Hematopoietic multipotent progenitor cell treated with erythropoietin and hydrocortisone succinate and interleukin-3 and kit ligand, for 8 days (in vitro differentiated cells): ENCODE measurements at regions not wholly inside any gene's neighbourhood (a gene's known extent, or its start where the extent isn't known, plus 50 kb on each side); places are given as distances from the start of the nearest gene placed in this dataset.
"Not testable (repeated sequence)": the region's sequence is repeated elsewhere in the genome, so short reads cannot be mapped to it uniquely, and the experiment has no call there.

ENCODE experiments used
- DNase-seq: peaks from one replicate; pipeline ENCODE4 v3.0.0-alpha.2; 2015

GRCh38 chrX:123788193-123788592 lies 55.3 kb upstream of the THOC2 start:
- DNase-seq, result not testable (repeated sequence)

DNA sequence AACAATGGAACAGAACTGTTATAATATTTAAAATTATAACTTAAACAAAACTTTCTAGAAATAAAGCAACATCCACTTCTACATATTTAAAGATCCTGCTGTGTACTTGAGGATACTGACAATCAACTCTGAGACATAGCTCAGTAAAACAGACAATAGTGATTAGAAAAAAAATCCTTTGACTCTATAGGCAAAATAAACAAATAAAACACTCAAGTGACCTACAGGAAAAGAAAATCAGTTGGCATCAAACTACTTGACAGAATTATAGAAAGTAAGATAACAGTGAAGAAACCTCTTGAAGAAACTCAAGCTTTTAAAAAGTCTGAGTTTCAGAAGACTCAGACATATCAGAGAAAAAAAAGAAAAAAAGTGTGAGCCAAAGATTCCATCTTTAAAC lies 55.9 kb upstream of the THOC2 start:
- DNase-seq, result no peak

DNA sequence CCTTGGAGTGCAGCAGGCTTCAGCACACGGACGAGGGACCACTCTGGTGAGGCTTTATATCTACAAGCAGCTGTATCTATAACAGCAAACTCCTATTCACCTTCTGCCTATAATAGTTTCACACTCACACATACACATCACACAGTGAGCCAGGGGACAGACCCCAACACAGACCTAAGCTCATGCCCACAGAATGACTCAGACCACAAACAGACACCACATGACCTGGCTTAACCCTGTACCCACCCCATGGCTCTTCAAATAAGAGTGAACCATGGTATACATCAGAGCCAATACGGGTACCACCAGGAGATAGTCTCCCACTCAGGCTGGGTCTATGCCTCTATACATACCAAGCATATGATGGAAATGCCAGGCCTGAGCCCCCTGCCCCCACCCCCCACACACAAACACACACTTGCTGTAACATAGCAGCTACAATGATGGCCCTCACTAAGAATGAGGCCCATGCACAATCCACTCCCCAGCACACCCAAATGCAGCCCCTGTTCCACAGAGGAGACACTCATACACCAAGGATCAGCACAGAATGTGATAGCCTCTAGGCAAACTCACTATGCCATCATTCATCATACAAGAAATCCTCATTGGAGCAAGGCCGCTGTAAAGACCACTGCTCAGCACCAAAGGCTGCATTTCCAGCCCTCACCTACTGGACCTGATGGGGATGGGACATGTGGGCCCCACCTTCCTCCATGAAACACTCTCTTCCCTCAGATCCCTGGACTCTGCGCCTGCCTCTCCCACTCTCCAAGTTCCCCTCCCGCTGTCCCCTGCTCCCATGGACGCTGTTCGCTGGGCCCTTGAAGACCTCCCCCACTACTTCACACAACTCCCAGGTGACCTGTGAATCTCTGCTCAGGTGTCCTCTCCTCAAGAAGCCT lies 62.1 kb upstream of the XIAP start:
- no peak for DNase-seq

DNA sequence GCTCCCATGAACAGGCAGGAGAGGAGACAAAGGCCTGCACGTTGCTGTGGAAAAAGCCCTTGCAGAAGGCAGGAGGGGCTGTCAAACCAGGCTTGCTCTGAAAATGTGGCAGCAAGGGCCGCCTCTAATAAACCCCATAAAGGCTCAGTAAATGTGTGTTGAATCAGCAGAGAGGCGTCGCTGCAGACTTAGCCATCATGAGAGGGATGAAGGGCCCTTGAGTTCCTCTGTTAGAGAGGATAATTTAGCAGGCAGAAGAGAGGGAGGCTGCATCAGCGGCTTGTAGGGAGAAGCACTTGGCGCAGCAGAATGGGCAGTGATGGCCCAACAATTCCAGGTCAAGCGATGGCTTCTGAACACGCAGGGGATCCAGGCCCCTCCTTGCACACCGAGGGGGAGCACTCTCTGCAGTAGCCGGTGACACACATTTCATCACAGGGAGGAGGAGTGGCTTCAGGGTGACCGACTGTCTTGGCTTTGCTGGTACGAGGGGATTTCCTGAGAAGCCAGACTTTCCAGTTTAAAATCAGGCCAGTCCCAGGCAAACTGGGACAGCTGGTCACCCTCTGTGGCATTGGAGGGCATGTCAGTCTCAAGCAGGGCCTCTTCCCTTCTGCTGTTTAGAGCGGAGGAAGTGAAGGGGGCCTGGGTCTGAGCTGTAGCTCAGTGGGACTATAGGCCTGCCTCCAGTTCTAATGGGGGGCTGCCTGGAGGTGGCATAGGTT lies 61.0 kb upstream of the XIAP start:
- DNase-seq, result not testable (repeated sequence)

GRCh38 chrX:123801901-123802300 lies 58.0 kb upstream of the XIAP start:
- DNase-seq, result no peak

DNA sequence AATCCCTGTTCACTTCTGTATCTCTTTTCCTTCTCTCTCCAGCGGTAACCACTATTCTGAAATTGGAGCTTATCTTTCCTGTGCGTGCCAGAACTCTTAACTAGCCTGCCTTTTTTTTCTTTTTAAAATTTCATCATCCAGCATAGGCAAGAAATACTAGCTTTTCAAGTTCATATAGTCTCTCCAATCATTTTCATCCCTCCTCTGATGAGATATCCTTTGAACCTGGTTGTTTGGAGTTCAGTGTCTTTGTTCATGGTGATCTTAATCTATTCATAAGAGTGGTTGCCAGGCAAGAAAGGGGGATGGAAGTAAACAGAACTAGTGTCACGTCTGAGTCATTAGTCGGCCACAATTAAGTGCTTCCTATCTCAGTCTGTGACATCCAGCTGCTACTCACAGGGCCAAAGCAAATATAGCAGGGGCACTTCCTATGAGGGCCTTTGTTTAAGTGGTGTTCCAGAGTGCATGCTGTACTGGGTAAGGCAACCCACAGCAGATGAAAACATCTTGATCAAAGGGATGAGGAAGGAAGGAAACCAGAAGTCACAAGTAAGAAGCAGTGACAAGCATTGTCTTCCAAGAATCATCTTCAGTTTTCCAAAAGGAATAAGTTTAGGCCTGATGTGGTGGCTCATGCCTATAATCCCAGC lies 56.4 kb upstream of the XIAP start:
- DNase-seq, result peak; percentile 77

- DNase-seq, result not testable (repeated sequence)
Observed at GRCh38 chrX:123803984-123804365, 55.9 kb upstream of the XIAP start.

- peak; percentile 1 for DNase-seq
Observed at GRCh38 chrX:123807835-123808416, 51.9 kb upstream of the XIAP start.

GRCh38 chrX:123809854-123810375 lies 49.9 kb upstream of the XIAP start:
- DNase-seq, result no peak
